MCF 10A (cell line): ENCODE measurements at regions not wholly inside any gene's neighbourhood (a gene's known extent, or its start where the extent isn't known, plus 50 kb on each side); places are given as distances from the start of the nearest gene placed in this dataset.

Source experiments
- BruUV-seq: library from RNA; stranded (reverse); fragments of 400-500 nt; replicated peaks from 2 replicates; lab custom pipeline; 2021; lab: Mats Ljungman, UMichigan
- CTCF ChIA-PET: fragments of 300-600 bp; sonication (Branson Sonifier 250); formaldehyde crosslinking; extraction: SDS; loops from one replicate; lab custom pipeline; 2021; ENCODE audit warnings: antibody characterized with exemption, inconsistent platforms; lab: Yijun Ruan, JAX
- POLR2A ChIA-PET: fragments of 300-600, 350-650 bp; sonication (Branson Sonifier 250); formaldehyde crosslinking; extraction: SDS; loops from one replicate; lab custom pipeline; 2020; ENCODE audit warnings: antibody characterized with exemption, inconsistent platforms; lab: Yijun Ruan, JAX
- DNase-seq: peaks from one replicate; pipeline ENCODE4 v3.0.0-alpha.2; 2018; ENCODE audit not compliant: unreplicated experiment
- H3K27ac Mint-ChIP-seq: one replicate; pipeline ENCODE4 v1.8.0; 2022; ENCODE audit warnings: mild to moderate bottlenecking, low read depth, mixed read lengths; ENCODE audit not compliant: unreplicated experiment
- H3K27me3 Mint-ChIP-seq: one replicate; pipeline ENCODE4 v1.8.0; 2022; ENCODE audit warnings: mixed read lengths; ENCODE audit not compliant: insufficient read depth, unreplicated experiment
- H3K36me3 Mint-ChIP-seq: one replicate; pipeline ENCODE4 v1.8.0; 2022; ENCODE audit warnings: mild to moderate bottlenecking, moderate library complexity, mixed read lengths; ENCODE audit not compliant: insufficient read depth, unreplicated experiment
- H3K4me1 Mint-ChIP-seq: one replicate; pipeline ENCODE4 v1.8.0; 2022; ENCODE audit warnings: mixed read lengths; ENCODE audit not compliant: insufficient read depth, unreplicated experiment
- H3K4me3 Mint-ChIP-seq: one replicate; pipeline ENCODE4 v1.8.0; 2022; ENCODE audit warnings: mild to moderate bottlenecking, moderate library complexity, mixed read lengths; ENCODE audit not compliant: unreplicated experiment
- H3K9me3 Mint-ChIP-seq: one replicate; pipeline ENCODE4 v1.8.0; 2022; ENCODE audit warnings: mixed read lengths; ENCODE audit not compliant: unreplicated experiment
- intact Hi-C: fragments of 100-400 bp; cut with micrococcal nuclease; formaldehyde crosslinking; loops from 2 replicates; pipeline ENCODE4 v1.14.1; 2022
- TF ChIP-seq, protein P1 (sequence below): fragments of 200-600 bp; IDR thresholded peaks from one replicate; pipeline ENCODE4 v1.8.0; 2022; ENCODE audit warnings: antibody characterized with exemption, mild to moderate bottlenecking; ENCODE audit not compliant: unreplicated experiment

DNA sequence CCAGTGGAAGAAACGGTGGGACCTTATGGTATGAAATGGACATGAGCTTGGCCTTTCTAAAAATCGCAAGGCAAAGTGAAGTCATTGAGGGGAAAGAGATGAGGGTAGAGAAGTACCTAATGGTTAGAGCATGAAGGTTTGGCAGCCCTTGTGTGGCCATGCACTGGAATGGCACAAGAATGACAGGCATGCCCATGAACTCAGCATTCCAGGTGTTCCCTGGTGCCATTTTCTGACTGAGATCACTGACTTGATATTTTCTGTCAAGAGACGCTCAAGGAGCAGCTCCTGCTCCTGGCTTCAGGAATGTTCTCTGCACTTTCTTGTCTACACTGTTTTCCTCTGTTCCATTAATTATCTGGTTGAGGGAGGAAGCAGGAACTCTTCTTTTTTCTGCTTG, 225.0 kb upstream of the SLC10A2 start:
- no peaks in the 10 kb centered on the region for H3K27me3 Mint-ChIP-seq
- H3K9me3 Mint-ChIP-seq, result no peaks in the 10 kb centered on the region
- BruUV-seq, result no TSS peak
- ChIA-PET CTCF (interaction anchor here (1.0 to 1.1 kb wide), 2 partner anchors 12 to 1280 kb away, joined by 3 read pairs; no protein-coding TSS in a partner anchor), POLR2A (interaction anchor here (0.6 to 1.2 kb wide), 2 partner anchors 10 to 44 kb away, joined by 3 read pairs; no protein-coding TSS in a partner anchor)
- peaks cover 8% of the 10 kb centered on the region for H3K4me1 Mint-ChIP-seq
- H3K36me3 Mint-ChIP-seq, result no peaks in the 10 kb centered on the region
- TF ChIP-seq, protein P1, sequence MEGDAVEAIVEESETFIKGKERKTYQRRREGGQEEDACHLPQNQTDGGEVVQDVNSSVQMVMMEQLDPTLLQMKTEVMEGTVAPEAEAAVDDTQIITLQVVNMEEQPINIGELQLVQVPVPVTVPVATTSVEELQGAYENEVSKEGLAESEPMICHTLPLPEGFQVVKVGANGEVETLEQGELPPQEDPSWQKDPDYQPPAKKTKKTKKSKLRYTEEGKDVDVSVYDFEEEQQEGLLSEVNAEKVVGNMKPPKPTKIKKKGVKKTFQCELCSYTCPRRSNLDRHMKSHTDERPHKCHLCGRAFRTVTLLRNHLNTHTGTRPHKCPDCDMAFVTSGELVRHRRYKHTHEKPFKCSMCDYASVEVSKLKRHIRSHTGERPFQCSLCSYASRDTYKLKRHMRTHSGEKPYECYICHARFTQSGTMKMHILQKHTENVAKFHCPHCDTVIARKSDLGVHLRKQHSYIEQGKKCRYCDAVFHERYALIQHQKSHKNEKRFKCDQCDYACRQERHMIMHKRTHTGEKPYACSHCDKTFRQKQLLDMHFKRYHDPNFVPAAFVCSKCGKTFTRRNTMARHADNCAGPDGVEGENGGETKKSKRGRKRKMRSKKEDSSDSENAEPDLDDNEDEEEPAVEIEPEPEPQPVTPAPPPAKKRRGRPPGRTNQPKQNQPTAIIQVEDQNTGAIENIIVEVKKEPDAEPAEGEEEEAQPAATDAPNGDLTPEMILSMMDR, result no peak
- no peak overlapping the region for H3K27ac Mint-ChIP-seq
- H3K4me3 Mint-ChIP-seq, result no peak overlapping the region
- DNase-seq, result no peak
- intact Hi-C loops, result no loop called here

DNA sequence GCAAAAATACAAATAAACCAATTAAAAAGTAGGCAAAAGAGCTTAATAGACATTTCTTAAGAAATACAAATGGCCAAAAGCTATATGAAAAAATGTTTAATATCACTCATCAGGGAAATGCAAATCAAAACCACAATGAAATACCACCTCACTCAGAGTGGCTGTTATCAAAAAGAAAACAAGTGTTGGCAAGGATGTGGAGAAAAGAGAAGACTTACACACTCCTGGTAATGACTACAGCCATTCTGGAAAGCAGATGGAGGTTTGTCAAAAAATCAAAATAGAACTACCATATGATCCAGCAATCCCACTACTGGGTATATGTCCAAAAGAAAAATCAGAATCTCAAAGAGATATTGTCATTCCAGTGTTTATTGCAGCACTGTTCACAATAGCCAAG, 223.5 kb upstream of the SLC10A2 start:
- no TSS peak for BruUV-seq
- no peaks in the 10 kb centered on the region for H3K36me3 Mint-ChIP-seq
- no peak overlapping the region for H3K27ac Mint-ChIP-seq
- no peak for DNase-seq
- intact Hi-C loops, result no loop called here
- H3K27me3 Mint-ChIP-seq, result no peaks in the 10 kb centered on the region
- H3K4me3 Mint-ChIP-seq, result no peak overlapping the region
- CTCF ChIA-PET, result no interaction called here
- TF ChIP-seq, protein P1, result no peak
- peaks cover 5% of the 10 kb centered on the region for H3K9me3 Mint-ChIP-seq
- POLR2A ChIA-PET, result no interaction called here
- peaks cover 8% of the 10 kb centered on the region for H3K4me1 Mint-ChIP-seq

DNA sequence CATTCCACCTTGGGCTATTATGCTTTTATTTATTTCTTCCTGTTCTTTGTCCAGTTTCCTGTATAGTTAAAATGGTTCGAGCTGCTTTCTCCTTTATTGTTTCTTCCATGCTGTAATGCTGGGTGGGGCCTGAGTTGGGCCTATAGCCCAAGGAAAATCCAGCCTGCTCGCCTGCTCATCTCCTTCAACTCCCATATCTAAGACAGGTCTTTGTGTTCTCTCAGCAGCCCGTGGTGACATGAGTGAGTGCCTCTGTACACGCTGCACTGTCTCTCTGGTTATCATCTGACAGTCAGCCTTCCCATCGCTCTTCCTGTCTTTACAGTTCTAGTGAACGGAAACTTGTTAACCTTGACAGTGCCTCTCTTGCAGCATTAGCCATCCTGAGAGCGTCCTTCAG, 221.9 kb upstream of the SLC10A2 start:
- Mint-ChIP-seq H3K27ac (no peak overlapping the region), H3K27me3 (no peaks in the 10 kb centered on the region), H3K9me3 (peaks cover 8% of the 10 kb centered on the region), H3K36me3 (no peaks in the 10 kb centered on the region), H3K4me1 (peaks cover 15% of the 10 kb centered on the region), H3K4me3 (no peak overlapping the region)
- intact Hi-C loops, result no loop called here
- DNase-seq, result no peak
- POLR2A ChIA-PET, result interaction anchor here (0.7 kb wide), 1 partner anchor 54 kb away, joined by 3 read pairs; no protein-coding TSS in a partner anchor
- CTCF ChIA-PET, result no interaction called here
- TF ChIP-seq, protein P1, result no peak
- no TSS peak for BruUV-seq

DNA sequence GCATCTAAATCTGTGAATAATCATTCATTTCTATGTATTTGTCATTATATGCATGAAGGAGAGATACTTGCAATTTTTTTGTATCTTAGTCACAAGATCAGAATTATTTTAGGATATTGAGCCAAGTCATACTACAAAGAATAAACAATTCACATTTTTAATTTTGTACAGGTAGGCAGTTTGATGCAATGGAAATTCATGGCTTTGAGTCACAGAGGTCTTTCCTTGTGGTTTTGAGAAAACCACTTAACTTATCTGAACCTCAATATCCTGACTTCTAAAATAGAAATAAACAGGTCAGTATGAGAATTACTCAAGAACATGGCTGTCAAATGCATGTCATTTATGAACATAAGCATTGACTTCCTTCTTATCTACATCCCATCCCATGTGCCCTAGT, 221.4 kb upstream of the SLC10A2 start:
- peak overlapping the region; percentile 14 for H3K27ac Mint-ChIP-seq
- ChIA-PET CTCF (no interaction called here), POLR2A (interaction anchor here (0.7 kb wide), 1 partner anchor 54 kb away, joined by 3 read pairs; no protein-coding TSS in a partner anchor)
- intact Hi-C loops, result no loop called here
- TF ChIP-seq, protein P1, result no peak
- H3K4me3 Mint-ChIP-seq, result no peak overlapping the region
- no peak for DNase-seq
- no TSS peak for BruUV-seq
- no peaks in the 10 kb centered on the region for H3K36me3 Mint-ChIP-seq
- H3K9me3 Mint-ChIP-seq, result peaks cover 8% of the 10 kb centered on the region
- H3K4me1 Mint-ChIP-seq, result peaks cover 19% of the 10 kb centered on the region
- no peaks in the 10 kb centered on the region for H3K27me3 Mint-ChIP-seq
